ENCODE measurements at regions not wholly inside any gene's neighbourhood (a gene's known extent, or its start where the extent isn't known, plus 50 kb on each side); places are given as distances from the start of the nearest gene placed in this dataset.

GRCh38 chr2:66901344-66901743, 466.4 kb downstream of the MEIS1 start:
- no peak overlapping the region for H3K27ac ChIP-seq

GRCh38 chr2:66903183-66903582, 468.3 kb downstream of the MEIS1 start:
- no peak for TF ChIP-seq CTCF (conservative IDR thresholded peaks at IDR 0.05)

More at GRCh38 chr2:66901344-66901743, 466.4 kb downstream of the MEIS1 start:
- TF ChIP-seq CTCF (conservative IDR thresholded peaks at IDR 0.05) = no peak

GRCh38 chr2:66903745-66904465, 469.0 kb downstream of the MEIS1 start:
- no peak overlapping the region for H3K27ac ChIP-seq
- TF ChIP-seq CTCF (conservative IDR thresholded peaks at IDR 0.05) = no peak

More at GRCh38 chr2:66903183-66903582, 468.3 kb downstream of the MEIS1 start:
- no peak overlapping the region for H3K27ac ChIP-seq

- H3K27ac ChIP-seq = no peak overlapping the region
- no peak for TF ChIP-seq CTCF (conservative IDR thresholded peaks at IDR 0.05)
These were observed 480.3 kb downstream of the MEIS1 start for GRCh38 chr2:66915237-66915636.

GRCh38 chr2:66919286-66919685, 477.8 kb upstream of the ETAA1 start:
- H3K27ac ChIP-seq = no peak overlapping the region
- peak; percentile 11; the same call in 1 of the 2 replicates for TF ChIP-seq CTCF (conservative IDR thresholded peaks at IDR 0.05)

- TF ChIP-seq CTCF (conservative IDR thresholded peaks at IDR 0.05) = no peak
- H3K27ac ChIP-seq = no peak overlapping the region
These were observed 476.7 kb upstream of the ETAA1 start for GRCh38 chr2:66920415-66920814.

- no peak for TF ChIP-seq CTCF (conservative IDR thresholded peaks at IDR 0.05)
- no peak overlapping the region for H3K27ac ChIP-seq
These were observed 472.0 kb upstream of the ETAA1 start for GRCh38 chr2:66925128-66925527.

All from VCaP (cell line).